Lung (tissue), 11 donors: ENCODE measurements at regions not wholly inside any gene's neighbourhood (a gene's known extent, or its start where the extent isn't known, plus 50 kb on each side); places are given as distances from the start of the nearest gene placed in this dataset.

Experiments used
- ATAC-seq: fragments of 200-7000 bp; cut with Tn5 transposase; one replicate; pipeline ENCODE4 v1.9.1; 2020; ENCODE audit warnings: moderate number of reproducible peaks; ENCODE audit not compliant: insufficient read depth, low FRiP score
- DNase-seq, 3 donors: peaks; one replicate each; pipeline ENCODE4 v3.0.0-alpha.2; 2013 to 2017
- H3K27ac ChIP-seq, 2 donors: one replicate each; pipeline ENCODE4 v1.5.1; 2013; ENCODE audit warnings: mild to moderate bottlenecking in 2 of 2, moderate library complexity in 2 of 2, control low read depth in 1 of 2, inconsistent platforms in 1 of 2, low read depth in 1 of 2, low read length in 1 of 2
- H3K27me3 ChIP-seq, 3 donors: one replicate each; pipeline ENCODE4 v1.5.1; 2013; ENCODE audit warnings: low read length in 2 of 3; ENCODE audit not compliant: control insufficient read depth in 3 of 3, insufficient read depth in 3 of 3
- H3K36me3 ChIP-seq, 4 donors: one replicate each; pipeline ENCODE4 v1.5.1; 2013; ENCODE audit warnings: low read length in 4 of 4, mild to moderate bottlenecking in 1 of 4, moderate library complexity in 1 of 4; ENCODE audit not compliant: control insufficient read depth in 4 of 4, insufficient read depth in 4 of 4
- H3K4me1 ChIP-seq, 5 donors: one replicate each; pipeline ENCODE4 v1.5.1; 2013; ENCODE audit warnings: low read length in 5 of 5, mild to moderate bottlenecking in 2 of 5, moderate library complexity in 1 of 5; ENCODE audit not compliant: control insufficient read depth in 5 of 5, insufficient read depth in 5 of 5
- H3K4me3 ChIP-seq: one replicate; pipeline ENCODE4 v1.5.1; 2013; ENCODE audit warnings: mild to moderate bottlenecking, control low read depth, moderate library complexity
- H3K9ac ChIP-seq, 2 donors: one replicate each; pipeline ENCODE4 v1.5.1; 2013; ENCODE audit warnings: low read length in 2 of 2, control low read depth in 1 of 2; ENCODE audit not compliant: insufficient read depth in 1 of 2
- H3K9me3 ChIP-seq, 4 donors: one replicate each; pipeline ENCODE4 v1.5.1; 2013; ENCODE audit warnings: low read length in 3 of 4, mild to moderate bottlenecking in 1 of 4, moderate library complexity in 1 of 4; ENCODE audit not compliant: control insufficient read depth in 4 of 4, insufficient read depth in 3 of 4
- WGBS, 2 donors: extraction: QIAGEN DNeasy Blood & Tissue Kit; methylation state at CpG; one replicate each; pipeline ENCODE4 v1.1.7; 2013; 5-methylcytosine and 5-hydroxymethylcytosine counted together
- TF ChIP-seq, protein P1 (sequence below): IDR thresholded peaks from 2 replicates; pipeline ENCODE4 v1.5.1; 2012; ENCODE audit warnings: mild to moderate bottlenecking; ENCODE audit errors: control extremely low read depth, extremely low read depth
- donor health status: control.
- donor health status: control.
- donor health status: Bipolar disorder and iron deficiency.
- donor health status: healthy.
- donor health status: DM: yes; HTN: yes; CAD: no.

- Histone ChIP-seq H3K9ac (no peak overlapping the region), H3K9me3 (no peaks in the 10 kb centered on the region), H3K27ac (no peak overlapping the region), H3K4me1 (peaks cover 0 to 25% (median 13%) of the 10 kb centered on the region in 5 donors), H3K36me3 (no peaks in the 10 kb centered on the region), H3K27me3 (no peaks in the 10 kb centered on the region), H3K4me3 (no peak overlapping the region)
- ATAC-seq (no peak), DNase-seq (no peak)
- TF ChIP-seq, protein P1, sequence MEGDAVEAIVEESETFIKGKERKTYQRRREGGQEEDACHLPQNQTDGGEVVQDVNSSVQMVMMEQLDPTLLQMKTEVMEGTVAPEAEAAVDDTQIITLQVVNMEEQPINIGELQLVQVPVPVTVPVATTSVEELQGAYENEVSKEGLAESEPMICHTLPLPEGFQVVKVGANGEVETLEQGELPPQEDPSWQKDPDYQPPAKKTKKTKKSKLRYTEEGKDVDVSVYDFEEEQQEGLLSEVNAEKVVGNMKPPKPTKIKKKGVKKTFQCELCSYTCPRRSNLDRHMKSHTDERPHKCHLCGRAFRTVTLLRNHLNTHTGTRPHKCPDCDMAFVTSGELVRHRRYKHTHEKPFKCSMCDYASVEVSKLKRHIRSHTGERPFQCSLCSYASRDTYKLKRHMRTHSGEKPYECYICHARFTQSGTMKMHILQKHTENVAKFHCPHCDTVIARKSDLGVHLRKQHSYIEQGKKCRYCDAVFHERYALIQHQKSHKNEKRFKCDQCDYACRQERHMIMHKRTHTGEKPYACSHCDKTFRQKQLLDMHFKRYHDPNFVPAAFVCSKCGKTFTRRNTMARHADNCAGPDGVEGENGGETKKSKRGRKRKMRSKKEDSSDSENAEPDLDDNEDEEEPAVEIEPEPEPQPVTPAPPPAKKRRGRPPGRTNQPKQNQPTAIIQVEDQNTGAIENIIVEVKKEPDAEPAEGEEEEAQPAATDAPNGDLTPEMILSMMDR, result no peak
- 83 to 90% methylated on average over 4 of the region's 4 CpGs for WGBS, 2 donors
Measured at GRCh38 chr15:73807865-73808264, 54.7 kb upstream of the INSYN1 start.

GRCh38 chr15:73809728-73810501 lies 56.8 kb upstream of the INSYN1 start:
- Histone ChIP-seq H3K36me3 (no peaks in the 10 kb centered on the region), H3K9me3 (no peaks in the 10 kb centered on the region), H3K4me3 (no peak overlapping the region), H3K27ac (peak overlapping the region in 1 of 2 donors; percentile 30), H3K27me3 (no peaks in the 10 kb centered on the region), H3K4me1 (peaks cover 0 to 18% (median 7%) of the 10 kb centered on the region in 5 donors), H3K9ac (no peak overlapping the region)
- TF ChIP-seq, protein P1, result no peak
- 51 to 70% methylated on average over 10 of the region's 10 CpGs for WGBS, 2 donors
- ATAC-seq, result no peak
- DNase-seq, result no peak

DNA sequence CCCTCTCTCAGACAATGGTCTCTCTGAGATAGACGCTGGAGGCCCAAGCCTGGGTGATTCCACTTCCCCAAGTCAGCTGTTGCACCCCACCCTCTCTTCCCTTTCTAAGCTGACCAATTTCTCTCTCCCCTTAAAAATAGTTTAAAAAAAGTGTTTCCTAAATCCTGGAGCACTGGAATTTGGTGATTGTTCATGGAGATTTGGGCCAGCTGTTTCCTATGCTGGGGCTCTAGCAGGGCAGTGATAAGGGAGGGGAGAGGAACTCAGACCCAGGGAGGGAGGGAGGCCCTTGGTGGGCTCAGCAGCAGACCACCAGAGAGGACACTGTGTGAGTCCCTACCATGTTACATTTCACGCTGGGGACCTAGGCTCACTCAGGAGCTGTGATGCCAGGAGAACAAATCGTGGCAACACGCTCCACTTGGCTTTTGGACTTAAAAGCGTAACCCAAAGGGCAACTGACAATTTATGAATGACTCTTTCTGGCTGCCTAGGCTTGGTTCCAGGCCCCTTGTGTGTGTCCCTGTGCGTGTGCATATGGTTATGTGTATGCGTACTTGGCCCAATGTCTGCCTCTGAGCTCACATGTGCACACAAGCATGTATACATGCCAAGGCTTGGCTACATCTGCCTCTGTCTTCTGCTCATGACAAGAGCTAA lies 59.8 kb upstream of the INSYN1 start:
- Histone ChIP-seq H3K4me1 (peaks cover 0 to 16% (median 6%) of the 10 kb centered on the region in 5 donors), H3K9me3 (no peaks in the 10 kb centered on the region), H3K9ac (no peak overlapping the region), H3K4me3 (no peak overlapping the region), H3K27me3 (no peaks in the 10 kb centered on the region), H3K27ac (no peak overlapping the region), H3K36me3 (no peaks in the 10 kb centered on the region)
- WGBS, 2 donors, result 76 to 81% methylated on average over 7 of the region's 7 CpGs
- ATAC-seq, result no peak
- TF ChIP-seq, protein P1, result no peak
- DNase-seq, result peak; percentile 68 to 85 (median 80)
